HG03378 (cell line): ENCODE measurements at regions not wholly inside any gene's neighbourhood (a gene's known extent, or its start where the extent isn't known, plus 50 kb on each side); places are given as distances from the start of the nearest gene placed in this dataset.

Source experiments
- ATAC-seq: cut with Tn5 transposase; IDR thresholded peaks from one replicate; pipeline ENCODE4 v1.9.1; 2021; ENCODE audit warnings: mild to moderate bottlenecking, moderate library complexity; ENCODE audit not compliant: unreplicated experiment

GRCh38 chr2:66048667-66049066 lies 386.3 kb upstream of the MEIS1 start:
- ATAC-seq: no peak

- ATAC-seq: no peak
Measured at GRCh38 chr2:66041902-66042657, 392.8 kb upstream of the MEIS1 start.

- no peak for ATAC-seq
Measured at GRCh38 chr2:66036948-66037347, 398.0 kb upstream of the MEIS1 start.

DNA sequence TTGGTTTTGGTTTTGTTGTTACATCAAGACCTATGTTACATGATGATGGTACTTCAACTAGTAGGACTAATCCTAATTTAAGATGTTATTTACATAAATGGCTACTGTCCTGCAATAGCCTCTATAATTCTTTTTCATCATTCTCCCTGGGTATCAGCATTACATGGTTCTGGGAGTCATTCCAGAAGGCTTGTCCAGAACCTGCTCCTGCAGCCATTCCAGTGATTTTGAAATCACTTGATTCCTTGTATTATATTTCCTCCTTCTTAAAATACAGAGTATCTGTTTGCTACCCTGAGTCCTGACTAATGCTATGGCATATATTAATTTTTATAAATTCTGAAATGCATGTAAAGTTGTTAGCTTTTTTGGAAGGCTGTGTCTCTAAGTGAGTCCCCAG lies 400.5 kb upstream of the MEIS1 start:
- no peak for ATAC-seq

- no peak for ATAC-seq
Measured at GRCh38 chr2:66032226-66032775, 402.6 kb upstream of the MEIS1 start.

- no peak for ATAC-seq
Measured at GRCh38 chr2:66031236-66031635, 403.7 kb upstream of the MEIS1 start.

- no peak for ATAC-seq
Measured at GRCh38 chr2:66030553-66030952, 404.4 kb upstream of the MEIS1 start.

DNA sequence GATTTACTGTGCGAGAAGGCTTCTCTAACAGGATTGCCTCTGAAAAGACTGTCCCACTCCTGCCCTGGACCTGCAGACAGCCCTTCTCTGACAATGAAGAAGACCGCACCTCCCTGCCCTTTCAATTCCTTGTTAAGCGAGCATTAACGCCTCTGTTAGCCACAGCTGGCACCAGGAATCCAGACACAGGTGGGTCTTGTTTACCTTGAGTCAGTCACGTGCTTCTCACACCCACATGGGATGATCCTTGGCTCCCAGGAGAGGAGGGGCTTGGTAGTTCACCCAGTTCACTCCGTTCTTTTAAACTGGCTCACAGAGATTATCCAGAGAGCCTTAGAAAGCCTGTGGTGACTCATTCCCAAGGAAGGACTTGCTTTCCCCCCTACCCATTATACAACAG lies 410.5 kb upstream of the MEIS1 start:
- ATAC-seq: no peak

- no peak for ATAC-seq
Measured at GRCh38 chr2:66021296-66021695, 413.6 kb upstream of the MEIS1 start.

DNA sequence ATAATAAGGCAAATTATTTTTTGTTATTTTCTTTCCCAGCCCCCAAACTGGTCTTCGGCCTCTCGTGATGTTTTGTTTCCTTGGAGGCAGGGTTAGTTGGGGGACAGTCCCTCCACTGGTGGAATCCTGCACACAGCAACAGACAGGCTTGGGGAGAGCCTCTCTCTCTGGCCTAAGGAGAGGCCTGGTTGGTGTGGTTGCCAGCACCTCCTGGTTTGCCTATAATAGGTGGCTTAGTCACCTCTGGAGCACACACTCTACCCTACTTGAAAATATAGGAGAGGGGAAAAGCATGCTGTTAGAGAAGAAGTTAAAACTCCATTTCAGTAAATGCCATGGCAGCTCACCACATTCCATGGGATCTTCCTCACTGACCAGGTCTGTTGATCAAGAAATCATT lies 417.2 kb upstream of the MEIS1 start:
- ATAC-seq: no peak

GRCh38 chr2:66014450-66014849 lies 420.5 kb upstream of the MEIS1 start:
- ATAC-seq: no peak

DNA sequence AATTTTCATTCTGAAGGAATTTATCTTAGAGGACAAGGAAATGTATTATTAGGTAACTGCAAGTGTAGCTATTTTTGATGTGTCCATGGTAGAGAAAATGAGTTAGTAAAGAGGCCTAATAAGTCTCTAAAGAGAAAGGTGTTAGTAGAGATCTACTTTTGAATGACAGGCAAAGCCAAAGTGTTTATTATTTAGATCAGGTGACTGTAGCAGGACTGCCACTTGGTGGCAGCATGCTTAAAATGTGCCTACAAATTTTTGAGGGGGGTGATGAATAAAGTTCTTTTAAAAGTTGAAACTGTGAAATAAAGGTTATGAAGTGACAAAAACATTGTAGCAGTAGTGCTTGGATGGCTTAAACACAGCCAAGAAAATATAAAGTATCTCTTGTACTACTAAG lies 421.5 kb upstream of the MEIS1 start:
- no peak for ATAC-seq

- no peak for ATAC-seq
Measured at GRCh38 chr2:66003931-66004330, 431.0 kb upstream of the MEIS1 start.

GRCh38 chr2:66001538-66001937 lies 433.4 kb upstream of the MEIS1 start:
- ATAC-seq: no peak

GRCh38 chr2:66000901-66001300 lies 434.0 kb upstream of the MEIS1 start:
- ATAC-seq: no peak

GRCh38 chr2:65999796-66000195 lies 435.1 kb upstream of the MEIS1 start:
- ATAC-seq: no peak

GRCh38 chr2:65999103-65999502 lies 435.8 kb upstream of the MEIS1 start:
- no peak for ATAC-seq

GRCh38 chr2:65997961-65998360 lies 437.0 kb upstream of the MEIS1 start:
- ATAC-seq: no peak

DNA sequence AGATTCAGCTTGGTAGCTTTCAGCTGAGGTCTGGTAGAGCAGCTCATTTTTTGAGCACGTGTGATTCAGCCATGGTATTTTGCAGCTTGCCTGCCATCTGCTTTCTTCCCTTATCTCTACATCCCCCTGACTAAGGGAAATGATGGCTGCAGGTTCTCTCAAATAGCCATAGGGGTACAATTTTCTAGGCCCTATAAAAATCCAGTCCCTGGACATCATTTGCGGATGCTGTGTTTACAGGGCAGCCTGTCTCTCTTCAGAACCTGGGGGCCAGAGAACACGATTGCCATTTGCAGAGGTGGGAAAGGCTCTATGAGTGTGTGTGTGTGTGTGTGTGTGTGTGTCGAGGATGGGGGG lies 442.7 kb upstream of the MEIS1 start:
- ATAC-seq: no peak

- ATAC-seq: no peak
Measured at GRCh38 chr2:65991381-65992197, 443.3 kb upstream of the MEIS1 start.

DNA sequence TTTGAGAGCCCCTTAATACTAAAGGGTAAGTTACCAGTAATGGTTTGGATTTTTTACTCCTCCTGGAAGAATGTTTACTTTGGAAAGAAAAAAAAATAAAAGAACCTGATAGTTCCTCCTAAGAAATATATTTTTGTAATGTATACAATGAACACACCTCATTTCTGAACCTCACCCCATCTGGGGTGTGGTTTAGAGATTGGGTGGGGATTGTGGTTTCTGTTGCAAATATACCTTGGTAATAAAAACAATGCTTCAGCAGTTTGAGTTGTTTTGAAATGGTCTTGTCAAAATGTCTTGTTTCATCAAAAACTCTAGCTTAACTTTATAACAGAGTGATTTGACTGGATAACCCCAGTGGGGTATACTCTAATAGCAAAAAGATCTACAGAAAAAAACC lies 448.9 kb upstream of the MEIS1 start:
- ATAC-seq: no peak

- ATAC-seq: no peak
Measured at GRCh38 chr2:65980531-65980930, 454.4 kb upstream of the MEIS1 start.
